Left kidney (tissue), 1 donor: ENCODE measurements at regions not wholly inside any gene's neighbourhood (a gene's known extent, or its start where the extent isn't known, plus 50 kb on each side); places are given as distances from the start of the nearest gene placed in this dataset.

Experiments used
- DNase-seq: peaks from one replicate; pipeline ENCODE4 v3.0.0-alpha.2; 2013

DNA sequence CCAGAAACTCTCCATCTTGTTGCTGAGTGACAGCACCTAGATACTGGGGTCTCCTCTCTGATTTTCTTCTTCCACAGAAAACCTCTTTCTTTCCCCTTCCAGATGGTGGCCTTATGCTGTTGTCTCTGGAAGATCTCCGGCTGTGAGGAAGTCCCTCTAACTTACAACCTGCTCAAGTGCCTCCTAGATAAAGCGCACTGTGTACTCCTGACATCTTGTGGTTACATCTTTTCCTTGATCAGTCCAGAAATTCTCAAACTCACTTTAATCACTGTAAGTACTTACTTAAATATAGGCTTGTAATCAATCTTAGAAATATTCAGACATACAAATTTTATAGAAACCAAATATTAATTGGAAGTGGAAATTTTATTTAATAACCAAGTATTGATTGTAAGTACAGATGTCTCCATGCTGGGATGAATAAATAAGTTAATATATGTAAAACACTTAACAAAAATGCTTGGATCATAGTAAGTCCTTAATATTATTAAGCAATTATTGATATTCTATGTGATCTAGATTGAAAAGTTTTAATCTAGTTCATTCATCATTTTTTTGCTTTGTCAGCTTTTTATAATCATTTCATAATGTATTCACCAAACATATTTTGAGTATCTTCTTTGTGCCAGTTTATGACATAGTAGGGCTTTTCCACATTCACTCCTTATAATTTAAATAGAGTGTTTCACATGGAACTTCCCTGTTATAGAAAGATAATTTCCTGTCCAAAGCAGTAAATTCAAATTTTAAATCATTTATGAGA lies 1381.4 kb upstream of the CDH6 start:
- no peak for DNase-seq

DNA sequence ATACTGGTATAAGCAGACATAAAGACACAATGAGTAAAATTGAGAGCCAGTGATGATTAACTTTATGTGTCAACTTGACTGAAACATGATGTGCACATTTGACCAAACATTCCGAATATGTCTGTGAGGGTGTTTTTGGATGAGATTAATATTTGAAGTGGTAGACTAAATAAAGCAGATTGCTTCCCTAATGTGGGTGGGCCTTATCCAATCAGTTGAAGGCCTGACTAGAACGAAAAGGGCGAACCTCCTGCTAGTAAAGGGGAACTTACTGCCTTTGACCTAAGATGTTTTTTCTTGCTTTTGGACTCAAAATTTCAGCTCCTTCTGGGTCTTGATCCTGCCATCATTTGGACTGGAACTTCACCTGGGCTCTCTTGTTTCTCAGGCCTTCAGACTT lies 1387.7 kb upstream of the CDH6 start:
- no peak for DNase-seq

DNA sequence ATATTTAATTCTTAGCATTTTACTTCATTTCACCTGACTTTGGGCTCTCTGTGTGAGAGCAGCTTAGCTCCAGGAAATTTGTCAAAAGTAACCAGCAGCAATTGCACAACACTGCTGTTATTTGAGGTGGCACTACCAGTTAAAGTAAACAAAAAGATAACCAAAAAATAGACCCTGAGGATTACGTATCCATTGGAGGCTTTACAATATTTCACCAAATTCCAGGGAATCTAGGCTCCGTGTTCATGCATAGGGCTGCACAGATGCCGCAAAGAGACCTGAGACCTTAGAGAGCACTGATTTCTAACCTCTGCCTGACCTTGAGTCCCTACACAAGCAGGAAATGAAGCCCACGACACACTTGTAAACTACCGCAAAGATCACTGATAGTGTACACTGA lies 1392.7 kb upstream of the CDH6 start:
- no peak for DNase-seq

DNA sequence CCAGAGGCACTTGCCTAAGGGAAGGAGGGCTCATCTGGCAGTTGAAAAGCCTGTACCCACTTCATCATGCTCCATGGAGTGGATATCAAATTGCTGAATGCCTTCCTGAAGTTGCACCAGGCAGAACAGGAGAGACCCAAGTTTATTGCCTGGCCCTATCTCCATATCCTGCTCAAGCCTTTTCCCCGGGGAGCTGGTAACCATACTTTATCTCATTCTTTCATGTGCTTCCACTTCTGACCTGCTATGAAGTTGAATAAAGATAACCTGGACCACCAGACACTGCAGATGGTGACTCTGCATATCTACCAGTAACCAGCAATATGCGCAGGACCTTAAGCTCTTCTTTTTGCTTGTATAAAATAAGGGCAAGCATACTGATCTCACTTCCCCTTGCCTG lies 1397.5 kb upstream of the CDH6 start:
- DNase-seq = no peak

DNA sequence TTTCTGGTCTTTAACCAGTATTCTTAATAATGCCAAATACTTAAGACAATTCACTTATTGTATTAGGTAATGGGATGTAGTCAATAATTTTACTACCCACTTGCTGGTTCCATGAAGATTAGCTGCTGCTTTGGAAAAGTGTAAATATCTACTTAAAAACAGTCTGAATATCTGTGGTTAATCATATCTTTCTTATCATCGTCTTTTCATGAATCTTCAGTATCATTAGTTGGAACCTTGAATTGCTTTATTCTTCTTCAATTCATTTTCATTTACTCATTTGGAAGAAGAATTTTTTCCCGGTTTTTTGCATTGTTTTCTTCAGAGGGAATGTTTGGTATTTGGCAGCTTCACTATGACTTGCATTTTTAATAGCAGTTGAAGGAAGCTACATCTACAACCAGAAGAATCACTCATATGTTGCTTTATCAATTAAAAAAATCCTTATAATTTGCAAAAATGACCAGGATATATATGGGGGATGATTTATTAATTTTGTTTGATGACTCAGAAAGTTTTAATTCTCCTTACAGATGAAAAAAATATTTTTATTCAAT lies 1398.3 kb upstream of the CDH6 start:
- DNase-seq = no peak

DNA sequence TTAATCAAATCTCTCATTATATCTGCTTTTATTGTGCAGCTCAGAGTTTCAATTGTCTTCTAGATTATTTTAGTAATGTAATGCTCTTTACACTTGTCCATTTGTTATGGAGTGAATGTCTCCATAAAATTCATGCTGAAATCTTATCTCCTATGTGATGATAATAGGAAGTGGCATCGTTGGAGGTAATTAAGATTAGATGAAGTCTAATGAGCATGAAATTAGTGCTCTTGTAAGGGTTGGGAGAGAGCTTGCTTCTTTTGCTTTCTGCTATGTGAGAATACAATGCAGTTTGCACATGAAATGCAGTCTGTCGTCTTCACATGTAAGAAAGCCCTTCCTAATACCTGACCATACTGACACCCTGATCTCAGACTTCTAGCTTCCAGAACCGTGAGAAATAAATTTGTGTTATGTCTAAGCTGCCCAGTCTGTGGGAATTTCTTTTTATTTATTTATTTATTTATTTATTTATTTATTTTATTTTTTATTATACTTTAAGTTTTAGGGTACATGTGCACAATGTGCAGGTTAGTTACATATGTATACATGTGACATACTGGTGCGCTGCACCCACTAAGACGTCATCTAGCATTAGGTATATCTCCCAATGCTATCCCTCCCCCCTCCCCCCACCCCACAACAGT lies 1399.2 kb upstream of the CDH6 start:
- DNase-seq = no peak

DNA sequence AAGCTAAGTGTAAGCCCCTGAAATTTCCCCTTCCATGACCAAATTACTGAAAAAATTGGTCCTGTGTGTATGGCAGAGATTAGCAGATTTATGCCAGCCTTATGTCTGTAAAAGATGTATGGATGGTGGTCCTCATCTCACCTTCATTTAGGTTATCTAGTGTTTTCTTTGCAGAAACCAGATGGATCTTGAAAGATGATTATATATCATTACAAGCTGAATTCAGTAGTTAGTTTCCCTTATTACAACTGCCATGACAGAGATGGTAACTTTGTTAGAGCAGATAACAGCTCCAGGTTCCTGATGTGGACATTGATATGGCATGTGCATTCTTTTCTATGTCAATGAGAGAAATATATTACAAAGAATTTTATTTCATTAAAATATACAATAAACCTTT lies 1403.2 kb upstream of the CDH6 start:
- no peak for DNase-seq

DNA sequence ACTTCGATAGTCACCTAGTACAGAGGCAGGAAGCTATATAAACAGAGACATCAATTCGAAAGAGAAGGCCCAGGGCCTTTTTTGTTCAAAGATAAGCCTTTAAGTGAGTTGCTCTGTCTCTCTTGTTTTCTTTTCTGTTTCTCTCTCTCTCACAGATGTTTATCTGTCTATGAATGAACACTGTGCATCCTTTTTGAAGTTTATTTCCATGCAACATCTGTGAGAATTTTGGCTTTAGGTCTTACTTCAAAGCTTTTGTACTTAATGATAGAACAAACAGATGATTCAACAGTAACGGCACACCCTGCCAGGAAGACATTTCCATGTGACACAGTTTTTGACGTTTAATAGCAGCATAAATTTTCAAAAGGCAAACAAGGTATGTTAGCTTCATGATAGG lies 1413.1 kb upstream of the CDH6 start:
- DNase-seq = no peak

DNA sequence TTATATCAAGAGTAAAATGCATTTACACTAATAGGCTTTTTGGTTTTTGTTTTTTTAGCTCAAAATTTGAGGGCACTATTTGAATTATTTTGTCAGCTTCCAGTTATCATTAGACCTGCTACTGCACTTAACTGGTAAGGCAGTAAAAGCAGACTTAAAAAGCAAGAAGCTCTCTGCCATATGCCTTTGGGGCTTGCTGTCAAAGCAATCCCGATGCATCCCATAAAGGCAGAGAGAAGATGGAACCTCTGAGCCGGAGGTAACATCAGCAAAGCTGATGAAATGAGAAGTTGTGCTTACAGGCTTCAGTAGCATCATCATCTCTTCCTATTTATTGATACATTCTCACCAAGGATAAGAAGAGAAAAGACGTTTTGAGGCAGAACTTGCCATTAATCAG lies 1414.3 kb upstream of the CDH6 start:
- DNase-seq = no peak

DNA sequence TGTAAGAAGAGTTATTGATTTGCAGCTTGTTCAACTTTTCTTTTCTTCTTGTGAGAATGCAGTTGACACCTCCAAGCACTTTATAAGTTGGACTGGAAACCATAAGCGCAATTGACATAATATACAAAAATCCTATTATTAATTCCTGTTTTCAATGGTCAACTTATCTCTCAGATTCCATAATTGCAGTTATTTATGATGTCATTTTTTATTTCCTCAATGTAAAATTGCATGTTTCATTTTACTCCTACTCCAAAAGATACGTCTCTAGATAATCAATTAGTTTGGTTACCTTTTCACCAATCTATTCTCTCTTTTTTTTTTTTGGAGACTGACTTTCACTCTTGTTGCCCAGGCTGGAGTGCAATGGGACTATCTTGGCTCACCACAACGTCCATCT lies 1416.1 kb upstream of the CDH6 start:
- no peak for DNase-seq

DNA sequence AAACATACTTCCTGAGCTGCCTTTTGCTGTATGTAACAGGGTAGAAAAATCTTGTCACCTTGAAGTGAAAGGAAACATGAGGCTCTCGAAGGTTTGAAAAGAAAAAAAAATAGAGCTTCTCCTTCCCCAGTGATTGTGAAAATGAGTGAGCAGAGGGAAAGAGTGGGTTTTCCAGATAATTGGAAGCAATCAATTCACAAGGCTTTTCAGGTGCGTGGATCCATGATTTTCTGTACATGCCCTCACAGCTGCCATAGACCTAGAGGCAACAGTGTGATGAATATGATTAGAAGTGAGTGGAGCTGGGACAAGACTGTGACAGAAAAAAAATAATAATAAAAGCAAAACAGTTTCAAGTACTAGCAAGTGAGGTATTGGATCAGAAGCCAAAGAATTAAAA lies 1422.5 kb upstream of the CDH6 start:
- no peak for DNase-seq

DNA sequence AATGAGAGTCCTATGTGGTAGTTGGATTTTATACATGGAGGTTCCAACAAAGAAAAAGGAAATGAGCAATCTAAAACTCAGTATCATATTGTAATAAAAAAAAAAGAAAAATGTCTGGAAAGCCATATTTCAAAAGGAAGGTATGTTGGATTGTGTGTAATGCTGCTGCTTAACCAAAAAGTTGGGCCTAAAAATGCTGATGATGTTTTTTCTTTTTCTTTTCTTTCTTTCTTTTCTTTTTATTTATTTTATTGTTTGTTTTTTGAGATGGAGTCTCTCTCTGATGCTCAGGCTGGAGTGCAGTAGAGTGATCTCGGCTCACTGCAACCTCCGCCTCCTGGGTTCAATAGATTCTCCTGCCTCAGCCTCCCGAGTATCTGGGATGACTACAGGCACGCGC lies 1424.0 kb upstream of the CDH6 start:
- DNase-seq = no peak

DNA sequence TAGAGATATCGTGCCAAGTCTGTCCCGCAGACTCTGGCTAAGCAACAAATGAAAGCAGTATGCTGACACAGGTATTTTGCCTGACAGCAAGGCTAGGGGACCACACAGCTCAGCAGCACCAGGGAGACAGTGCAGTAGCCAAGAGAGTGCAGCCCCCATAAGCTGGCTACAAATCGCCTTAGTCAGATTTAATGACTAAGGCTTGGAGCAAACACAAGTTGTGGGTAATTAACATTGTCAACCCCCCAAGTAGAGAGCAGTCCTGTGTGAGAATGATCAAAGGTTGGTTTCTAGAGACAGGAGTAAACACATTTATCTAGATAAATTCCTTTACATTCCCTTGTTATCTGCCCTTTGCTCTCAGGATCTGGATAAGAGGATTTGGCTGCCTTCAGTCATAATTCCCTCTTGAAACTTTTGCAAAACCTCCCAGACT lies 1434.5 kb upstream of the CDH6 start:
- no peak for DNase-seq

DNA sequence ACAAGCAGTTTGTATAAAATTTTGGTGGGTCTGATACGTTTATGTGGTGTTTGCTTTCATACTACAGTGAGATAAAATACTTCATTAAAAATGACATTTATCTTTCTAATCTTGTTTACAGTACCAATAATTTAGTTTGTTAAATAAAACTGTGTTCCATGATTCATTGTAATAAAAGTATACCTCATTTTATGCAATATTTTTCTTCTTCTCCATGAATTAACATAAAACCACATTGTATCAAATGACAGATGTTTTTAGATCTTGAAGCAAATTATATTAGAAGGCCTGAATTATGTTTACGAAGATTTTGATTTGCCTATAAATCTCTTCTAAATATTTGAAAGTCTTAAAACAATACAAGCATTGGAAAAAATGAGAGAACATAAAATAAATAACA lies 1443.0 kb upstream of the CDH6 start:
- DNase-seq = no peak

DNA sequence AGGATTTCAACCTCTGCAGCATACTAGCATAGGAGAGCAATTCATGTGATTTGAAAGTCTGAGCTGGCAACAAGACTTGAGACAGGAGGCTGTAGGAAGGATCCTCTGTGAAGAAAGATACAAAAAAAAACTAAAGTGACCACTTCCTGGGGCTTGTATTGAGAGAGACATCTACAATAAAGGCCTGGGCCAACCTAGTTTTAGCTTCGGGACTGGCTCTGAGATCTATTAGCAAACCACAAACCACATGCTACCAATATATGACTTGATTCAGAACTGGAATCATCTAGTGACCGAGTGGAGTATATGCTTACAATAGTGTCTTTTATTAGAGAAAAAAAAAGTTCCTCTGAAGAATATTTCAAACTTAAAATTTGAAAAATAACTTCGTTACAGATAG lies 1448.9 kb upstream of the CDH6 start:
- no peak for DNase-seq

DNA sequence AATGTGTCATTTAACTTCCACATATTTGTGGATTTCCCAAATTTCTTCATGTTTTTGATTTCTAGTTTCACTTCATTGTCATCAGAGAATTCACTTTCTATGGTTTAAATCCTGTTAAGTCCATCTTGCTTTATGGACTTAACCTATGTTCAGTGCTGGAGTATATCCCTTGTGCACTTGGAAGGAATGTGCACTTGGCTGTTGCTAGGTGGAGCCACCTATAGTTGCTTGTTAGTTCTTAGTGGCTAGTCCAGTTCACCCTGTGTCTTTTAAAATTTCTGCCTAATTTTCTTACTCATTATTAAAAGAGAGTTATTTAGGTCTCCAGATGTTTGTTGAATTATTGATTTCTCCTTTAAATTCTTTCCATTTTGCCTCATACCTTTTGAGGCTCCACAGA lies 1472.5 kb upstream of the CDH6 start:
- no peak for DNase-seq

DNA sequence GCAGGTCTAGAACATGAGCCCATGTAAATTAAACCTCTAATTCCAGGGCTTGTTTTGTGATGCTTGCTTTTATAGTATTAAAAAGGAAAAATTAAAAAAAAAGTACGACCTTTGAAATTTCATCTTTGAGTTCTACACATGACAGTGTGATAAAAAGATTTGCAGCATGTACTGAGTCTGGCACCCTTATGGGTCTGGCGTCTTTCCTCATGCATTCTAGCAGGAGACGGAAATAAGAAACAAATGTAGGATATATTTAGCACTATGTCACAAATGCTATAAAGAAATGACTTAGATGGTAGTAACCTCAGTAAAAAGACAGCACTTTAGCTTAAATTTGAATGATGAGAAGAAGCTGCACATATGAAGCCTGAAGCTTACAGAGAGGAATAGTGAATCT lies 1474.3 kb upstream of the CDH6 start:
- no peak for DNase-seq

DNA sequence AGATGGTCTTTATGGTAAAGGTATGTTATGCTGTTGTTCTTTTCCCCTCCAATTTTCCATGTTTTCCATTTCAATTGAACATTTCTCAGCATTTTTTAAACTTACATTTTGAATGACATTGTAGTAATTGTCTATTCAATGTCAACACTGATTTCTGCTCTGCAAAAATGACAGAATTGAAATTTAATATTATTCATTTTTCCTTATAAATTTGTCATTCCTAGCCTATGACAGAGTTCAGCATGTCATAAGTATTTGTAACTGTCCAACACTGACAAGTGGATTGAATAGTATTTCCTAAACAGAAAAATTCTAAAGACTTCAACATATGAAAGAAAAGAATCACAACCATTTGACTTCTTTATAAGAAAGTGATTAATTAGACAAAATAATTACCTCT lies 1478.3 kb upstream of the CDH6 start:
- no peak for DNase-seq

DNA sequence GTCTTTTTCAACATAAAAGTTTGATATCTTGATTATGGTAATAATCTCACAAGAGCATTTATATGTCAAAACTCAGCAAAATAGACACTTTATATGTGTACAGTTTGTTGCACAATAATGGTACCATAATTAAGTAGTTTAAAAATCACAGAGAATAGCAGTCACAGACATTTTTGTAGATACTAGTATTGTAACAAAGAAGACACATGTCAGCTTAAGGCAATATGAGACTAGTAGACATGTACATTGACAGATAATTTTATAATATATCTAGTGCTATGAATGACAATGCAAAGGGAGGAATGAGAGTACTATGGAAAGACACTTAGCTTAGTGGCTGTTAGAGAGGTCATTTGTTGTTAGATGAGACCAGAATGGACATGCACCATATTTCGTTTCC lies 1490.6 kb upstream of the CDH6 start:
- no peak for DNase-seq

DNA sequence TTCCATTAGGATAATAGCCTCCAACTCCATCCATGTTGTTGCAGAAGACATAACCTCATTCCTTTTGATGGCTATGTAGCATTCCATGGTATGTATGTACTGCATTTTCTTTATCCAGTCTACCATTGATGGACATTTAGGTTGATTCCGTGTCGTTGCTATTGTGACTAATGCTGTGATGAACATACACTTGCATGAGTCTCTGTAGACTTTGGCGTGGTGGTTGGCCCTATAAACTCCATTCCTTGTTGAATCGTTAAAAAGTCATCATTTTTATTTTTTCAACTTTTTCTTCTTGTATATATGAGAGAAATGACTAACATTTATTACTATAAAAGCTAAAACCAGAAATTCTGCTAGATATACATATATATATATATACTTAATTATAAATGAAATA lies 1491.9 kb upstream of the CDH6 start:
- no peak for DNase-seq

DNA sequence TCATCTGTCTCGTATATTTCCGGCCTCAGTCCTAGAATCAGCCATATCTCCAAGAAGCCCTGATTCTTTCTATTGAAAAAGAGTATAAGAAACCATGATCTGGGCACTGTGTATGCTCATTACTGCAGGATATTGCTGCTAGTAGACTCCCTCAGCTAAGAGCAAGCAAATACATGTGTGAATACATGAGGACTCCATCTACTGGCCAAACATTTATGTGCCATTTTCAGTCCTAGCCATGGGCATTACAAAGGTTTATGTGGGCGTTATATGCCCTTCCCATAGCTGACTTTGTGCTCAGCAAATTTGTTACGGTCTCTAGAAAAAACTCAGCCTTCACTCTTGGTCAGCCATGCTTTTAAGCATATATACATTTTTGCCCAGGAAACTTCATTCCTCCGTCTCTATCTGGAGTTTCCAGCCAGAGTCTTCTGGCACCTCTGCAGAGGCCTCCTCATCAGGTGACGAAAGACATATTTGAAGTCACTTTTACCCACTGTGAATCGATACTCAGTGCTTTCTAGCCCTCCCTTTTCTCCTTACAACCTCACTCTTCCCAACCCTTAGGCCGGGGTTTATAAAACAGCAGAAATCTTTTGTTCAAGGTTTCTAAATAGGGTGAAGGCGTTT lies 1495.6 kb upstream of the CDH6 start:
- DNase-seq = peak; percentile 5

DNA sequence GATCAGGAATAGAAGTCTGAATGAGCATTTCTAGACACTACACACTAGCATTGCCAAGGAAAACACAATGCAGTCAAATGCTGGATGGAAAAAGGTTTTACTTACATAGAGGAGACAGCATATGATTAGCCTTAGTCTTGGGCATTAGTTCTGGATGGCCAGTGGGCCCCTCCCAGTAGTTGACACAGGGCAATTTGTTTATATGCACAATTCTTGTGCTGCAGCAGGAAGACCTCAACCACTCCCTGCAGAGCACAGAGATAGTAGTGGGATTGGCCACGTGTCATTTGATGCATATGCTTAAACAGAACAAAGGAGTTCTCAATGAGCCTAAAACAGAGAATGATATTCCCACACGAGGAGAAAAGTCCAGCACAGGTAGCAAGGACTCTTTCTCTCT lies 1496.2 kb upstream of the CDH6 start:
- DNase-seq = no peak

DNA sequence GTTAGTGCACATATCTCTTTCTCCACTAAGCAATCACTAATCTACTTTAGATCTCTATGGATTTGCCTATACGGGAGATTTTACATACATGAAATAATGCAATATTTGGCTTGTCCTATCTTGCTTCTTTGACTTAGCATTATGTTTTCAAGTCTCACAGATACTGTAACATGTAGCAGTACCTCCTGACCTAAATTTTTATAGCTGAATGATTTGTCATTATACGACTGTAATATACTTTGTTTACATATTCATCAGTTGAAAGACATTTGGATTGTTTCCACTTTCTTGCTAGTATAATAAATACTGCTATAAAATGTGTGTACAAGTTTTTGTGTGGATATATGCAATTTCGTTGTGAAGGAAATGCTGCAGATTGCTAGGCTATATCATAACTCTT lies 1520.8 kb upstream of the CDH6 start:
- no peak for DNase-seq

DNA sequence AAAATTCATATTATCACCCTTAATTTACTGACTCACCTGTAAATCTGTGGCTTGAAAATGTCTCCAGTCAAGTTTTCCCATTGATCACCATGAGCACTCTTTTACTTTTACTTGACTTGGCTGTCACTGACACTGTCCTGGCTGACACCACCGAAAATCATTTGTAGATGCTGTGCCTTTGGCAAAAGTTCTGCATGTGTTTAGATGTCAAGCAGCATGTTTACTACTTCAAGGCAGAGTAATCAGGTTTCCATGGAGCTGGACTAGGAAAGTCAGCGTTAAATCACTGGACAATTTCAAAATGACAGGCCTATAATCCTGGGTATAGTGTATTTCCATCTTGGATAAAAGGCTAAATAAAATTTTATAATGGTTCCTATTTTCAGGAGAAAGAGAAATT lies 1530.6 kb upstream of the CDH6 start:
- no peak for DNase-seq
